ENCODE measurements at regions not wholly inside any gene's neighbourhood (a gene's known extent, or its start where the extent isn't known, plus 50 kb on each side); places are given as distances from the start of the nearest gene placed in this dataset.

GRCh38 chr3:159458010-159458409 lies 530.6 kb upstream of the IL12A start:
- Histone ChIP-seq H3K4me2 (ENCODE audit: low read depth, low read length, poor library complexity, severe bottlenecking) (no peak overlapping the region), H4K20me1 (ENCODE audit: insufficient read depth, low read depth, low read length) (no peaks in the 10 kb centered on the region), H3K9ac (ENCODE audit: low read length) (no peak overlapping the region), H3K4me1 (ENCODE audit: low read length) (no peaks in the 10 kb centered on the region), H3K9me2 (replicated peaks; ENCODE audit: insufficient read depth, low read length) (no peaks in the 10 kb centered on the region), H3K27me3 (ENCODE audit: low read length) (no peaks in the 10 kb centered on the region), H3K9me3 (ENCODE audit: low read length) (no peaks in the 10 kb centered on the region), H3K27ac (ENCODE audit: low read length) (no peak overlapping the region), H3K4me3 (ENCODE audit: low read length) (no peak overlapping the region), H3K79me2 (ENCODE audit: low read length) (no peaks in the 10 kb centered on the region), H2AFZ (ENCODE audit: low read length) (no peak overlapping the region), H3K36me3 (ENCODE audit: insufficient read depth, low read length) (no peaks in the 10 kb centered on the region)
- no peak for DNase-seq

GRCh38 chr3:159458982-159459381 lies 529.7 kb upstream of the IL12A start:
- Histone ChIP-seq H3K9me3 (ENCODE audit: low read length) (no peaks in the 10 kb centered on the region), H3K4me2 (ENCODE audit: low read depth, low read length, poor library complexity, severe bottlenecking) (no peak overlapping the region), H3K9ac (ENCODE audit: low read length) (no peak overlapping the region), H3K27me3 (ENCODE audit: low read length) (no peaks in the 10 kb centered on the region), H3K36me3 (ENCODE audit: insufficient read depth, low read length) (no peaks in the 10 kb centered on the region), H3K27ac (ENCODE audit: low read length) (no peak overlapping the region), H2AFZ (ENCODE audit: low read length) (no peak overlapping the region), H3K79me2 (ENCODE audit: low read length) (no peaks in the 10 kb centered on the region), H3K4me1 (ENCODE audit: low read length) (no peaks in the 10 kb centered on the region), H4K20me1 (ENCODE audit: insufficient read depth, low read depth, low read length) (no peaks in the 10 kb centered on the region), H3K4me3 (ENCODE audit: low read length) (no peak overlapping the region), H3K9me2 (replicated peaks; ENCODE audit: insufficient read depth, low read length) (no peaks in the 10 kb centered on the region)
- no peak for DNase-seq

- H3K9me2 ChIP-seq (replicated peaks; ENCODE audit: insufficient read depth, low read length): no peaks in the 10 kb centered on the region
- H3K9ac ChIP-seq (ENCODE audit: low read length): no peak overlapping the region
- no peaks in the 10 kb centered on the region for H4K20me1 ChIP-seq (ENCODE audit: insufficient read depth, low read depth, low read length)
- no peak overlapping the region for H2AFZ ChIP-seq (ENCODE audit: low read length)
- no peaks in the 10 kb centered on the region for H3K4me1 ChIP-seq (ENCODE audit: low read length)
- H3K9me3 ChIP-seq (ENCODE audit: low read length): no peaks in the 10 kb centered on the region
- H3K4me2 ChIP-seq (ENCODE audit: low read depth, low read length, poor library complexity, severe bottlenecking): no peak overlapping the region
- no peaks in the 10 kb centered on the region for H3K36me3 ChIP-seq (ENCODE audit: insufficient read depth, low read length)
- no peak overlapping the region for H3K27ac ChIP-seq (ENCODE audit: low read length)
- DNase-seq: no peak
- no peaks in the 10 kb centered on the region for H3K27me3 ChIP-seq (ENCODE audit: low read length)
- H3K4me3 ChIP-seq (ENCODE audit: low read length): no peak overlapping the region
- H3K79me2 ChIP-seq (ENCODE audit: low read length): no peaks in the 10 kb centered on the region
Measured at GRCh38 chr3:159472611-159473010, 516.0 kb upstream of the IL12A start.

- H3K4me3 ChIP-seq (ENCODE audit: low read length): no peak overlapping the region
- H3K79me2 ChIP-seq (ENCODE audit: low read length): no peaks in the 10 kb centered on the region
- no peaks in the 10 kb centered on the region for H4K20me1 ChIP-seq (ENCODE audit: insufficient read depth, low read depth, low read length)
- H3K27ac ChIP-seq (ENCODE audit: low read length): no peak overlapping the region
- no peak overlapping the region for H3K9ac ChIP-seq (ENCODE audit: low read length)
- H3K9me2 ChIP-seq (replicated peaks; ENCODE audit: insufficient read depth, low read length): no peaks in the 10 kb centered on the region
- no peak overlapping the region for H2AFZ ChIP-seq (ENCODE audit: low read length)
- H3K4me2 ChIP-seq (ENCODE audit: low read depth, low read length, poor library complexity, severe bottlenecking): no peak overlapping the region
- no peaks in the 10 kb centered on the region for H3K9me3 ChIP-seq (ENCODE audit: low read length)
- no peaks in the 10 kb centered on the region for H3K27me3 ChIP-seq (ENCODE audit: low read length)
- no peak for DNase-seq
- H3K4me1 ChIP-seq (ENCODE audit: low read length): no peaks in the 10 kb centered on the region
- no peaks in the 10 kb centered on the region for H3K36me3 ChIP-seq (ENCODE audit: insufficient read depth, low read length)
Measured at GRCh38 chr3:159473206-159473605, 515.4 kb upstream of the IL12A start.

- Histone ChIP-seq H3K27me3 (ENCODE audit: low read length) (no peaks in the 10 kb centered on the region), H3K27ac (ENCODE audit: low read length) (no peak overlapping the region), H3K4me1 (ENCODE audit: low read length) (no peaks in the 10 kb centered on the region), H3K4me3 (ENCODE audit: low read length) (no peak overlapping the region), H3K4me2 (ENCODE audit: low read depth, low read length, poor library complexity, severe bottlenecking) (no peak overlapping the region), H4K20me1 (ENCODE audit: insufficient read depth, low read depth, low read length) (no peaks in the 10 kb centered on the region), H2AFZ (ENCODE audit: low read length) (no peak overlapping the region), H3K36me3 (ENCODE audit: insufficient read depth, low read length) (no peaks in the 10 kb centered on the region), H3K9me2 (replicated peaks; ENCODE audit: insufficient read depth, low read length) (no peaks in the 10 kb centered on the region), H3K79me2 (ENCODE audit: low read length) (no peaks in the 10 kb centered on the region), H3K9ac (ENCODE audit: low read length) (no peak overlapping the region), H3K9me3 (ENCODE audit: low read length) (no peaks in the 10 kb centered on the region)
- no peak for DNase-seq
Measured at GRCh38 chr3:159480046-159480445, 508.6 kb upstream of the IL12A start.

- no peaks in the 10 kb centered on the region for H3K9me2 ChIP-seq (replicated peaks; ENCODE audit: insufficient read depth, low read length)
- no peaks in the 10 kb centered on the region for H3K27me3 ChIP-seq (ENCODE audit: low read length)
- DNase-seq: no peak
Measured at GRCh38 chr3:159482241-159482993, 506.2 kb upstream of the IL12A start.

GRCh38 chr3:159482994-159483367 lies 505.7 kb upstream of the IL12A start:
- no peak overlapping the region for H3K4me3 ChIP-seq (ENCODE audit: low read length)
- no peak overlapping the region for H3K9ac ChIP-seq (ENCODE audit: low read length)
- no peaks in the 10 kb centered on the region for H3K4me1 ChIP-seq (ENCODE audit: low read length)
- H3K36me3 ChIP-seq (ENCODE audit: insufficient read depth, low read length): no peaks in the 10 kb centered on the region
- H4K20me1 ChIP-seq (ENCODE audit: insufficient read depth, low read depth, low read length): no peaks in the 10 kb centered on the region
- H3K27ac ChIP-seq (ENCODE audit: low read length): no peak overlapping the region
- DNase-seq: no peak
- no peaks in the 10 kb centered on the region for H3K9me3 ChIP-seq (ENCODE audit: low read length)
- H2AFZ ChIP-seq (ENCODE audit: low read length): no peak overlapping the region
- no peaks in the 10 kb centered on the region for H3K79me2 ChIP-seq (ENCODE audit: low read length)
- no peaks in the 10 kb centered on the region for H3K9me2 ChIP-seq (replicated peaks; ENCODE audit: insufficient read depth, low read length)
- H3K27me3 ChIP-seq (ENCODE audit: low read length): no peaks in the 10 kb centered on the region
- H3K4me2 ChIP-seq (ENCODE audit: low read depth, low read length, poor library complexity, severe bottlenecking): no peak overlapping the region

More at GRCh38 chr3:159482241-159482993, 506.2 kb upstream of the IL12A start:
- Histone ChIP-seq H3K36me3 (ENCODE audit: insufficient read depth, low read length) (no peaks in the 10 kb centered on the region), H3K9ac (ENCODE audit: low read length) (no peak overlapping the region), H3K4me1 (ENCODE audit: low read length) (no peaks in the 10 kb centered on the region), H3K27ac (ENCODE audit: low read length) (no peak overlapping the region), H3K9me3 (ENCODE audit: low read length) (no peaks in the 10 kb centered on the region), H3K4me2 (ENCODE audit: low read depth, low read length, poor library complexity, severe bottlenecking) (no peak overlapping the region), H3K4me3 (ENCODE audit: low read length) (no peak overlapping the region), H3K79me2 (ENCODE audit: low read length) (no peaks in the 10 kb centered on the region), H2AFZ (ENCODE audit: low read length) (no peak overlapping the region), H4K20me1 (ENCODE audit: insufficient read depth, low read depth, low read length) (no peaks in the 10 kb centered on the region)

- Histone ChIP-seq H2AFZ (ENCODE audit: low read length) (no peak overlapping the region), H3K27me3 (ENCODE audit: low read length) (no peaks in the 10 kb centered on the region), H3K4me1 (ENCODE audit: low read length) (no peaks in the 10 kb centered on the region), H3K9ac (ENCODE audit: low read length) (no peak overlapping the region), H3K36me3 (ENCODE audit: insufficient read depth, low read length) (no peaks in the 10 kb centered on the region), H3K27ac (ENCODE audit: low read length) (no peak overlapping the region), H3K4me2 (ENCODE audit: low read depth, low read length, poor library complexity, severe bottlenecking) (no peak overlapping the region), H3K4me3 (ENCODE audit: low read length) (no peak overlapping the region), H4K20me1 (ENCODE audit: insufficient read depth, low read depth, low read length) (no peaks in the 10 kb centered on the region), H3K9me2 (replicated peaks; ENCODE audit: insufficient read depth, low read length) (no peaks in the 10 kb centered on the region), H3K79me2 (ENCODE audit: low read length) (no peaks in the 10 kb centered on the region), H3K9me3 (ENCODE audit: low read length) (no peaks in the 10 kb centered on the region)
- DNase-seq: peak; percentile 69
Measured at GRCh38 chr3:159486580-159486979, 502.1 kb upstream of the IL12A start.
